AG09319 (cell line): ENCODE measurements at regions not wholly inside any gene's neighbourhood (a gene's known extent, or its start where the extent isn't known, plus 50 kb on each side); places are given as distances from the start of the nearest gene placed in this dataset.
"Not testable (repeated sequence)": the region's sequence is repeated elsewhere in the genome, so short reads cannot be mapped to it uniquely, and the experiment has no call there.

Experiments used
- DNase-seq: peaks from one replicate; pipeline ENCODE4 v3.0.0-alpha.2; 2010; ENCODE audit warnings: low read depth; ENCODE audit errors: extremely low read depth
- TF ChIP-seq, protein P1 (sequence below): IDR thresholded peaks from 2 replicates; pipeline ENCODE4 v1.5.1; 2011; ENCODE audit warnings: low read depth, mild to moderate bottlenecking, inconsistent platforms, low read length, moderate library complexity

DNA sequence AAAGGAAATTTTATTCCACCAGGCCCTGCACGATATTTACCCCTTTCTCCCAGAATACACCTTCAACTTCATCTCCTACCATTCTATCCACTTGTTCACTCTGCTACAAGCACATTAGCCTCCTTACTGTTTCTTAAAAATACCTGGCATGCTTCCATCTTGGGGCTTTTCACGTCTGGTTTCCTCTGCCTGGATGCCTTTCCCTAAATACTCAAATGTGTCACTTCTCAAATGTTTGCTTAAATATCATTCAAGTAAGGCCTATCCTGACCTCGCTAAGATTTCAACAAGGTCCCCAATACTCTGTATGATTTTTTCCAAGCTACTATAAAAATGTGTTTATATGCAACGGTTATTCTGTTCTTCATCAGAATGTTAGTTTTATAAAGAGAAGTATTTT lies 433.0 kb upstream of the CHAC2 start:
- no peak for DNase-seq
- TF ChIP-seq, protein P1, sequence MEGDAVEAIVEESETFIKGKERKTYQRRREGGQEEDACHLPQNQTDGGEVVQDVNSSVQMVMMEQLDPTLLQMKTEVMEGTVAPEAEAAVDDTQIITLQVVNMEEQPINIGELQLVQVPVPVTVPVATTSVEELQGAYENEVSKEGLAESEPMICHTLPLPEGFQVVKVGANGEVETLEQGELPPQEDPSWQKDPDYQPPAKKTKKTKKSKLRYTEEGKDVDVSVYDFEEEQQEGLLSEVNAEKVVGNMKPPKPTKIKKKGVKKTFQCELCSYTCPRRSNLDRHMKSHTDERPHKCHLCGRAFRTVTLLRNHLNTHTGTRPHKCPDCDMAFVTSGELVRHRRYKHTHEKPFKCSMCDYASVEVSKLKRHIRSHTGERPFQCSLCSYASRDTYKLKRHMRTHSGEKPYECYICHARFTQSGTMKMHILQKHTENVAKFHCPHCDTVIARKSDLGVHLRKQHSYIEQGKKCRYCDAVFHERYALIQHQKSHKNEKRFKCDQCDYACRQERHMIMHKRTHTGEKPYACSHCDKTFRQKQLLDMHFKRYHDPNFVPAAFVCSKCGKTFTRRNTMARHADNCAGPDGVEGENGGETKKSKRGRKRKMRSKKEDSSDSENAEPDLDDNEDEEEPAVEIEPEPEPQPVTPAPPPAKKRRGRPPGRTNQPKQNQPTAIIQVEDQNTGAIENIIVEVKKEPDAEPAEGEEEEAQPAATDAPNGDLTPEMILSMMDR, result no peak

DNA sequence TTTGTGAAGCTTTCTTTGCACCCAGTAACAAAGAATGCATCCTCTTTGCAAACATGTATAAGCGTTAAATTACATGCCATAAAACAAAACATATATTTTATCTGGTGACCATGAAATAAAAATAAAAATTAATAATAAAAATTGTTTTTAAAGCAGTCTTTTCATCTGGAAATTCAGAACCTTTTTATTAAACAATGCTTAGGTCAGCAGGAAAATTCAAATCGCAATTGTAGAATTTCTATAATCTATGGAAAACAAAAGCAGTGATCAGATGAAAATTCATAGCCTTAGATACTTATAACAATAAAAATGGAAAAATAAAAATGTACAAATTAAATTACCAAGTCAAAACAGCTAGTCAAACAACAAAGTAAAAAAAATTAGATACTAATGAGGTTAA lies 435.9 kb upstream of the CHAC2 start:
- no peak for DNase-seq
- TF ChIP-seq, protein P1, result no peak

DNA sequence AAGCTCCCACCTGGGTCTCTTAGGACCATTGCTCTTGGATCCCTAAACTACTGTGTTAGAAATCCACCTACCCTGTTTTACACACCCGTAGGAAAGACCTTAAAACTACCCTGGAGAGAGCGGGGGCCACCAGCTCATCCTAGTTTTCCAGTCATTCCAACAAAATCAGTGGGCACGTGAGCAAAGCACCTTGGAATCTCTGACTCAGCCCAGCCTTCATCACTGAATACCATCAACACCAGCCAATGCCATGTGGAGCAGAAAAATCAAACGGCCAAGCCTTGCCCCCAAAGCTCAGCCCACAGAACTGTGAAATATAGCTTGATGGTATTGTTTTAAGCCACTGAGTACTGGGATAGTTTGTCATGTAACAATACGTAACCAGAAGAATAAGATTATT lies 449.7 kb upstream of the CHAC2 start:
- TF ChIP-seq, protein P1, result no peak
- DNase-seq, result no peak

DNA sequence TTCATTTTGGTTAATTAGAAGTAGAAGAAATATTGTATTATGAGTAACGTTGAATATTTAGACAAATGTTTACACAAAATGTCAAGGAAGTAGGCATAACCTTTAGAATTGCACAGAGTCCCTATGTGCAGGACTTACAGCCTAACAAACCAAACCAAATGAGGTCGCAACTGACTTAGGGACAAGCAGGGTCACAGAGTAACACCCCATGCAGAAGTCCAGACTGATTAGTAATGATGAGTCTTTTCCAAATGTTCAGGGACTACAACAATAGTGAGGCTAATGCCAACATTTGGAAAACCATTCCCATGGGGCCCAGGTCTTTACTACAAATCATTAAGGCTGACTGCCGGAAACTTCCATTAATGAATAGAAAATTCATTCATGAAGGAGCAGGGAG lies 452.5 kb upstream of the CHAC2 start:
- TF ChIP-seq, protein P1, result no peak
- no peak for DNase-seq

DNA sequence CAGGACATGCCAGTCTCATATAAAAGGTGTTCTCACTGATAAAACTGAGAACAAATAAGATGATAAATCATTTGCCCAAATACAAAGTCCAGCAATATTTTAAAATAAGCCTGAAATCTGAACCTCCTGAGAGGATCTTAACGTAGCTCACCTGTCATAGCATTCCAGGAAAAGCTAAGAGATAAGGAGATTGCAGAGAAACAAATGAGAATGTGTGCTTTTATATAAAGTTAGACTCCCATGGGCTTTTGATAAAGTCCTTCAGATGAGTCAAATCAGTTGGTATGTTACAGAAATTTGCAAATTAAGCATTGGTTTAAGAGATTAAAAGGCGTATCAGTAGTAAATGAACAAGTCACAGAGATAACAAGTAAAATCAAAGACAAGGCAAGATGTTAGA lies 452.9 kb upstream of the CHAC2 start:
- no peak for DNase-seq
- TF ChIP-seq, protein P1, result no peak

DNA sequence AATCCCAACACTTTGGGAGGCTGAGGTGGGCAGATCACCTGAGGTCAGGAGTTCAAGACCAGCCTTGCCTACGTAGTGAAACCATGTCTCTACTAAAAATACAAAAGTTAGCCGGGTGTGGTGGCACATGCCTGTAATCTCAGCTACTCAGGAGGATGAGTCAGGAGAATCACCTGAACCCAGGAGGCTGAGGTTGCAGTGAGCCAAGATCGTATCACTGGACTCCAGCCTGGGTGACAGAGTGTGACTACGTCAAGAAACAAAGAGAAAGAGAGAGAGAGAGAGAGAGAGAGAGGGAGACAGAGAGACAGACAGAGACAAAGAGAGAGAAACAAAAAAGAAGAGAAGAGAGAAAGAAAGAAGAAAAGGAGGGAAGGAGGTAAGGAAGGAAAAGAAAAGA lies 454.0 kb upstream of the CHAC2 start:
- not testable (repeated sequence) for DNase-seq

DNA sequence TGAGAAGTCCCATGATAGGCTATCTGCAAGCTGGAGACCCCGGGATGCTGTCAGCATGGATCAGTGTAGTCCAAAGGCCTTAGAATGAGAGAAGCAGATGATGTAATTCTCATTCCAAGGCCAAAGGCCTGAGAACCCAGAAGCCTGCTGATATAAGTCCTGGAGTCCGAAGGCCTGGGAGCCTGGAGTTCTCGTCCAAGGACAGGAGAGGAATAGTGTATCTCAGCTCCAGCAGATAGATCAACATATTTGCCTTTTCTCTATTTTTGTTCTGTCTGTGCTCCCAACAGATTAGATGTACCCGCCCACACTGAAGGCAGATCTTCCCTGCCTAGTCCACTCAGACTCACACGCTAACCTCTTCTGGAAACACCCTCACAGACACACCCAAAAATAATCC lies 454.9 kb upstream of the CHAC2 start:
- DNase-seq, result no peak
- TF ChIP-seq, protein P1, result no peak

DNA sequence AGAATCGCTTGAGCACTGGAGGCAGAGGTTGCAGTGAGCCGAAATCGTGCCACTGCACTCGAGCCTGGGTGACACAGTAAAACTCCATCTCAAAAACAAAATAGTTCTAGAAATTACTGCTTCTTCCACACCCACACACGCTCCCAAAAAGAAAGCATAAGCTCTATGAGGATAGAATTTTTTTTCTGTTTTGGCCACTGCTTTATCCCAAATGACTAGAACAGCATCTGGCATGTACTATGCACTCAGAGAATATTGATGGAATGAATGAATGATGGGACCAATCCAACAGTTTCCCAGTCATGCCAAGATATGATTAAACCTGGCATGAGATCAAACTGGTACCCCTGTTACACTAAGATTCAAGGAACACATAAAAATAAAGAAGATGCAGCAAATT lies 455.4 kb upstream of the CHAC2 start:
- DNase-seq, result no peak
- TF ChIP-seq, protein P1, result no peak
